Left lobe of liver (tissue), 2 donors: ENCODE measurements at regions not wholly inside any gene's neighbourhood (a gene's known extent, or its start where the extent isn't known, plus 50 kb on each side); places are given as distances from the start of the nearest gene placed in this dataset.

Source experiments
- ATAC-seq: fragments of 200-7000 bp; cut with Tn5 transposase; one replicate; pipeline ENCODE4 v1.9.1; 2020; ENCODE audit warnings: mild to moderate bottlenecking, moderate library complexity
- DNase-seq: peaks from one replicate; pipeline ENCODE4 v3.0.0-alpha.2; 2020; ENCODE audit warnings: low spot score
- donor health status: DM: no; HTN: no; CAD: no; lungs with moderate emphysema.
- donor health status: DM: no; HTN: yes; CAD: no.

- DNase-seq, result no peak
- ATAC-seq, result no peak
Measured at GRCh38 chr6:149147938-149148718, 169.4 kb upstream of the TAB2 start.

- ATAC-seq (no peak), DNase-seq (no peak)
Measured at GRCh38 chr6:149149653-149150052, 167.9 kb upstream of the TAB2 start.

GRCh38 chr6:149150301-149150700, 167.2 kb upstream of the TAB2 start:
- no peak for ATAC-seq
- DNase-seq, result no peak

- ATAC-seq (no peak), DNase-seq (no peak)
Measured at GRCh38 chr6:149150801-149151398, 166.6 kb upstream of the TAB2 start.

- ATAC-seq (no peak), DNase-seq (no peak)
Measured at GRCh38 chr6:149152521-149152920, 165.0 kb upstream of the TAB2 start.

- DNase-seq (no peak), ATAC-seq (no peak)
Measured at GRCh38 chr6:149153100-149153499, 164.4 kb upstream of the TAB2 start.

- no peak for DNase-seq
Measured at GRCh38 chr6:149153693-149154092, 163.8 kb upstream of the TAB2 start.

GRCh38 chr6:149154261-149154821, 163.2 kb upstream of the TAB2 start:
- no peak for DNase-seq
- no peak for ATAC-seq

More at GRCh38 chr6:149153693-149154092, 163.8 kb upstream of the TAB2 start:
- ATAC-seq, result no peak

- DNase-seq, result no peak
Measured at GRCh38 chr6:149157126-149157525, 160.4 kb upstream of the TAB2 start.

GRCh38 chr6:149158076-149158475, 159.4 kb upstream of the TAB2 start:
- ATAC-seq (no peak), DNase-seq (no peak)

More at GRCh38 chr6:149157126-149157525, 160.4 kb upstream of the TAB2 start:
- ATAC-seq, result no peak

GRCh38 chr6:149160943-149161342, 156.6 kb upstream of the TAB2 start:
- ATAC-seq (no peak), DNase-seq (no peak)

GRCh38 chr6:149162924-149163323, 154.6 kb upstream of the TAB2 start:
- no peak for DNase-seq
- no peak for ATAC-seq

GRCh38 chr6:149164199-149164750, 153.2 kb upstream of the TAB2 start:
- no peak for DNase-seq
- no peak for ATAC-seq

- no peak for ATAC-seq
- no peak for DNase-seq
Measured at GRCh38 chr6:149166336-149166735, 151.2 kb upstream of the TAB2 start.

GRCh38 chr6:149166747-149167146, 150.8 kb upstream of the TAB2 start:
- ATAC-seq, result no peak
- DNase-seq, result no peak

- DNase-seq, result no peak
- ATAC-seq, result peak; percentile 16
Measured at GRCh38 chr6:149168968-149169367, 148.5 kb upstream of the TAB2 start.

- DNase-seq (no peak), ATAC-seq (peak; percentile 63)
Measured at GRCh38 chr6:149169761-149170511, 147.6 kb upstream of the TAB2 start.

- ATAC-seq (peak; percentile 50), DNase-seq (no peak)
Measured at GRCh38 chr6:149170564-149171452, 146.7 kb upstream of the TAB2 start.

- DNase-seq (no peak), ATAC-seq (no peak)
Measured at GRCh38 chr6:149173222-149173621, 144.3 kb upstream of the TAB2 start.

GRCh38 chr6:149174962-149175361, 142.6 kb upstream of the TAB2 start:
- ATAC-seq (no peak), DNase-seq (no peak)
